ENCODE measurements at regions not wholly inside any gene's neighbourhood (a gene's known extent, or its start where the extent isn't known, plus 50 kb on each side); places are given as distances from the start of the nearest gene placed in this dataset.
A peak's percentile ranks its signal among the peaks of the same experiment; 100 is the strongest.

DNA sequence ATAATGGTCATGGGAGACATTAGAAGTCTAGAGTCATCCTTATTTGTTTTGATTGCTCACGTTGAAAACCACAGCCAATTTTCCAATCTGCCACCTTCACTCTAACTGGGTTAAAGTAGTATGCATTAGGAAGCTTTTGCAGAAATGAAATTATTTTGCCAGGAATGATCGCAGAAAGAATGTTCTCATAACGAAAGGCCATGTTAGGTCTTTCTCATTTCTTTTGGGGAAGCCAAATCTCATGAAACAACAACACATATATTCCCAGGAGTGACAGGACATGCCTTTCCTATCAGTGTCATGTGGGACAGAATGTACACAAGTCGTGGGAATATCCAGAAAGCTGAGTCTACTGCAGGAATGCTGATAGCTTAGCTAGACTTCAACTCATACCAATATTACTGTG, 386.3 kb downstream of the AASDHPPT start:
- Histone ChIP-seq H3K27me3 (ENCODE audit: control insufficient read depth in 4 of 4, insufficient read depth in 4 of 4, low read length in 3 of 4) (no peaks in the 10 kb centered on the region), H3K9me3 (ENCODE audit: control insufficient read depth in 4 of 4, low read length in 3 of 4) (no peaks in the 10 kb centered on the region), H3K4me1 (ENCODE audit: control insufficient read depth in 4 of 4, insufficient read depth in 4 of 4, low read length in 3 of 4) (no peaks in the 10 kb centered on the region), H3K4me3 (ENCODE audit: low read depth in 1 of 3, low read length in 3 of 3) (no peak overlapping the region), H3K36me3 (ENCODE audit: control insufficient read depth in 4 of 4, insufficient read depth in 3 of 4, low read depth in 1 of 4, low read length in 3 of 4) (no peaks in the 10 kb centered on the region), H3K27ac (ENCODE audit: low read depth in 1 of 2, low read length in 2 of 2) (no peak overlapping the region), H3K9ac (ENCODE audit: low read depth in 1 of 2, low read length in 2 of 2) (no peak overlapping the region)
- DNase-seq (ENCODE audit: low spot score) = no peak
- 55% methylated on average over 4 of the region's 4 CpGs for WGBS
- TF ChIP-seq HNF4G (IDR thresholded peaks at IDR 0.05) (no peak), FOXA1 (IDR thresholded peaks at IDR 0.05) (no peak), SP1 (IDR thresholded peaks at IDR 0.05) (peak; percentile 40), JUND (IDR thresholded peaks at IDR 0.05) (no peak), RAD21 (IDR thresholded peaks at IDR 0.05) (peak in 1 of 2 donors; percentile 25), YY1 (IDR thresholded peaks at IDR 0.05) (no peak), NR2F2 (IDR thresholded peaks at IDR 0.05) (no peak), FOXA2 (IDR thresholded peaks at IDR 0.05) (no peak), TAF1 (conservative IDR thresholded peaks at IDR 0.05) (no peak), EGR1 (IDR thresholded peaks at IDR 0.05; ENCODE audit: low read depth in 2 of 2) (no peak), RXRA (IDR thresholded peaks at IDR 0.05) (peak in 1 of 2 donors; percentile 26)
- TF ChIP-seq, protein P1, sequence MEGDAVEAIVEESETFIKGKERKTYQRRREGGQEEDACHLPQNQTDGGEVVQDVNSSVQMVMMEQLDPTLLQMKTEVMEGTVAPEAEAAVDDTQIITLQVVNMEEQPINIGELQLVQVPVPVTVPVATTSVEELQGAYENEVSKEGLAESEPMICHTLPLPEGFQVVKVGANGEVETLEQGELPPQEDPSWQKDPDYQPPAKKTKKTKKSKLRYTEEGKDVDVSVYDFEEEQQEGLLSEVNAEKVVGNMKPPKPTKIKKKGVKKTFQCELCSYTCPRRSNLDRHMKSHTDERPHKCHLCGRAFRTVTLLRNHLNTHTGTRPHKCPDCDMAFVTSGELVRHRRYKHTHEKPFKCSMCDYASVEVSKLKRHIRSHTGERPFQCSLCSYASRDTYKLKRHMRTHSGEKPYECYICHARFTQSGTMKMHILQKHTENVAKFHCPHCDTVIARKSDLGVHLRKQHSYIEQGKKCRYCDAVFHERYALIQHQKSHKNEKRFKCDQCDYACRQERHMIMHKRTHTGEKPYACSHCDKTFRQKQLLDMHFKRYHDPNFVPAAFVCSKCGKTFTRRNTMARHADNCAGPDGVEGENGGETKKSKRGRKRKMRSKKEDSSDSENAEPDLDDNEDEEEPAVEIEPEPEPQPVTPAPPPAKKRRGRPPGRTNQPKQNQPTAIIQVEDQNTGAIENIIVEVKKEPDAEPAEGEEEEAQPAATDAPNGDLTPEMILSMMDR (IDR thresholded peaks at IDR 0.05; ENCODE audit: low read depth, low read length, missing input control) = no peak
- TF ChIP-seq, protein P2, sequence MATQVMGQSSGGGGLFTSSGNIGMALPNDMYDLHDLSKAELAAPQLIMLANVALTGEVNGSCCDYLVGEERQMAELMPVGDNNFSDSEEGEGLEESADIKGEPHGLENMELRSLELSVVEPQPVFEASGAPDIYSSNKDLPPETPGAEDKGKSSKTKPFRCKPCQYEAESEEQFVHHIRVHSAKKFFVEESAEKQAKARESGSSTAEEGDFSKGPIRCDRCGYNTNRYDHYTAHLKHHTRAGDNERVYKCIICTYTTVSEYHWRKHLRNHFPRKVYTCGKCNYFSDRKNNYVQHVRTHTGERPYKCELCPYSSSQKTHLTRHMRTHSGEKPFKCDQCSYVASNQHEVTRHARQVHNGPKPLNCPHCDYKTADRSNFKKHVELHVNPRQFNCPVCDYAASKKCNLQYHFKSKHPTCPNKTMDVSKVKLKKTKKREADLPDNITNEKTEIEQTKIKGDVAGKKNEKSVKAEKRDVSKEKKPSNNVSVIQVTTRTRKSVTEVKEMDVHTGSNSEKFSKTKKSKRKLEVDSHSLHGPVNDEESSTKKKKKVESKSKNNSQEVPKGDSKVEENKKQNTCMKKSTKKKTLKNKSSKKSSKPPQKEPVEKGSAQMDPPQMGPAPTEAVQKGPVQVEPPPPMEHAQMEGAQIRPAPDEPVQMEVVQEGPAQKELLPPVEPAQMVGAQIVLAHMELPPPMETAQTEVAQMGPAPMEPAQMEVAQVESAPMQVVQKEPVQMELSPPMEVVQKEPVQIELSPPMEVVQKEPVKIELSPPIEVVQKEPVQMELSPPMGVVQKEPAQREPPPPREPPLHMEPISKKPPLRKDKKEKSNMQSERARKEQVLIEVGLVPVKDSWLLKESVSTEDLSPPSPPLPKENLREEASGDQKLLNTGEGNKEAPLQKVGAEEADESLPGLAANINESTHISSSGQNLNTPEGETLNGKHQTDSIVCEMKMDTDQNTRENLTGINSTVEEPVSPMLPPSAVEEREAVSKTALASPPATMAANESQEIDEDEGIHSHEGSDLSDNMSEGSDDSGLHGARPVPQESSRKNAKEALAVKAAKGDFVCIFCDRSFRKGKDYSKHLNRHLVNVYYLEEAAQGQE (IDR thresholded peaks at IDR 0.05) = peak; percentile 14
- TF ChIP-seq, protein P3, sequence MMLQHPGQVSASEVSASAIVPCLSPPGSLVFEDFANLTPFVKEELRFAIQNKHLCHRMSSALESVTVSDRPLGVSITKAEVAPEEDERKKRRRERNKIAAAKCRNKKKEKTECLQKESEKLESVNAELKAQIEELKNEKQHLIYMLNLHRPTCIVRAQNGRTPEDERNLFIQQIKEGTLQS (IDR thresholded peaks at IDR 0.05) = no peak
- TF ChIP-seq, protein P4, sequence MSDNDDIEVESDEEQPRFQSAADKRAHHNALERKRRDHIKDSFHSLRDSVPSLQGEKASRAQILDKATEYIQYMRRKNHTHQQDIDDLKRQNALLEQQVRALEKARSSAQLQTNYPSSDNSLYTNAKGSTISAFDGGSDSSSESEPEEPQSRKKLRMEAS (IDR thresholded peaks at IDR 0.05) = no peak

DNA sequence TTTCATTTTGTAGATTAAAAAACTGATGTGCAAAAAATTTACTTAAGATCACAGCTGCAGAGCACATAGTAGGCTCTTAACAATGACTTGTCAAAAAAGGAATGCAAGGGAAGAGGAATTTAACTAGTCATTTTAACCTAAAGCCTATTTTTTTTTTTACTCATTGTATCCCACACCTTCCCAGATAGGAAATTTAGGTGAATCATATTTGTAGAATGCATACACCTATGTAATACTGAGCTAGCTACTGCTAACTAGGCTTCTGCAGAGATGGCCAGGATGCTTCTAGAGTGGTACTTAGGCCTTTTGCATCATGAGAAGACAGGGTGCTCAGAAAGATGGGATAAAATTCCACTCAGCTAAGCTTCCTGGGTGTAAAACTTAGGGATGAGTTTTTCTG, 387.3 kb downstream of the AASDHPPT start:
- H3K36me3 ChIP-seq (ENCODE audit: control insufficient read depth in 4 of 4, insufficient read depth in 3 of 4, low read depth in 1 of 4, low read length in 3 of 4) = no peaks in the 10 kb centered on the region
- TF ChIP-seq JUND (IDR thresholded peaks at IDR 0.05) (no peak), RXRA (IDR thresholded peaks at IDR 0.05) (no peak), SP1 (IDR thresholded peaks at IDR 0.05) (no peak), RAD21 (IDR thresholded peaks at IDR 0.05) (no peak), NR2F2 (IDR thresholded peaks at IDR 0.05) (no peak), HNF4A (conservative IDR thresholded peaks at IDR 0.05) (no peak), HNF4G (IDR thresholded peaks at IDR 0.05) (no peak), GABPA (IDR thresholded peaks at IDR 0.05 in 1 of 2, conservative IDR thresholded peaks at IDR 0.05 in 1 of 2) (no peak), FOXA1 (IDR thresholded peaks at IDR 0.05) (no peak)
- TF ChIP-seq, protein P4 (IDR thresholded peaks at IDR 0.05) = no peak
- TF ChIP-seq, protein P3 (IDR thresholded peaks at IDR 0.05) = no peak
- TF ChIP-seq, protein P2 (IDR thresholded peaks at IDR 0.05) = no peak
- H3K4me1 ChIP-seq (ENCODE audit: control insufficient read depth in 4 of 4, insufficient read depth in 4 of 4, low read length in 3 of 4) = no peaks in the 10 kb centered on the region
- H3K27me3 ChIP-seq (ENCODE audit: control insufficient read depth in 4 of 4, insufficient read depth in 4 of 4, low read length in 3 of 4) = no peaks in the 10 kb centered on the region
- H3K4me3 ChIP-seq (ENCODE audit: low read depth in 1 of 3, low read length in 3 of 3) = no peak overlapping the region
- no peak overlapping the region for H3K9ac ChIP-seq (ENCODE audit: low read depth in 1 of 2, low read length in 2 of 2)
- H3K9me3 ChIP-seq (ENCODE audit: control insufficient read depth in 4 of 4, low read length in 3 of 4) = no peaks in the 10 kb centered on the region
- DNase-seq (ENCODE audit: low spot score) = no peak
- no peak overlapping the region for H3K27ac ChIP-seq (ENCODE audit: low read depth in 1 of 2, low read length in 2 of 2)
